GM19328 (cell line): ENCODE measurements at regions not wholly inside any gene's neighbourhood (a gene's known extent, or its start where the extent isn't known, plus 50 kb on each side); places are given as distances from the start of the nearest gene placed in this dataset.
"Not testable (repeated sequence)": the region's sequence is repeated elsewhere in the genome, so short reads cannot be mapped to it uniquely, and the experiment has no call there.

Experiments used
- ATAC-seq: cut with Tn5 transposase; IDR thresholded peaks from one replicate; pipeline ENCODE4 v1.9.1; 2021; ENCODE audit warnings: mild to moderate bottlenecking, moderate library complexity; ENCODE audit not compliant: unreplicated experiment

GRCh38 chr6:23533944-23534343 is 592.1 kb upstream of the NRSN1 start:
- no peak for ATAC-seq

GRCh38 chr6:23534351-23534750 is 591.7 kb upstream of the NRSN1 start:
- ATAC-seq, result no peak

- no peak for ATAC-seq
Observed at GRCh38 chr6:23535101-23535500, 590.9 kb upstream of the NRSN1 start.

- no peak for ATAC-seq
Observed at GRCh38 chr6:23537828-23538227, 588.2 kb upstream of the NRSN1 start.

- ATAC-seq, result no peak
Observed at GRCh38 chr6:23547851-23548250, 578.2 kb upstream of the NRSN1 start.

GRCh38 chr6:23554953-23555352 is 571.1 kb upstream of the NRSN1 start:
- not testable (repeated sequence) for ATAC-seq

GRCh38 chr6:23559587-23560343 is 566.2 kb upstream of the NRSN1 start:
- ATAC-seq, result no peak

- ATAC-seq, result no peak
Observed at GRCh38 chr6:23561732-23562131, 564.3 kb upstream of the NRSN1 start.

- ATAC-seq, result no peak
Observed at GRCh38 chr6:23562554-23562953, 563.5 kb upstream of the NRSN1 start.

GRCh38 chr6:23563323-23563722 is 562.7 kb upstream of the NRSN1 start:
- no peak for ATAC-seq

- ATAC-seq, result no peak
Observed at GRCh38 chr6:23566418-23566817, 559.6 kb upstream of the NRSN1 start.

GRCh38 chr6:23568292-23568691 is 557.7 kb upstream of the NRSN1 start:
- ATAC-seq, result no peak

- ATAC-seq, result no peak
Observed at GRCh38 chr6:23584134-23584763, 541.8 kb upstream of the NRSN1 start.

GRCh38 chr6:23587582-23587981 is 538.4 kb upstream of the NRSN1 start:
- no peak for ATAC-seq

GRCh38 chr6:23589811-23590210 is 536.2 kb upstream of the NRSN1 start:
- ATAC-seq, result no peak

- no peak for ATAC-seq
Observed at GRCh38 chr6:23590498-23591126, 535.4 kb upstream of the NRSN1 start.

GRCh38 chr6:23591761-23592160 is 534.3 kb upstream of the NRSN1 start:
- no peak for ATAC-seq

GRCh38 chr6:23600118-23600517 is 525.9 kb upstream of the NRSN1 start:
- no peak for ATAC-seq

GRCh38 chr6:23601811-23602345 is 524.1 kb upstream of the NRSN1 start:
- ATAC-seq, result no peak

GRCh38 chr6:23608931-23609435 is 517.0 kb upstream of the NRSN1 start:
- no peak for ATAC-seq

GRCh38 chr6:23611776-23612381 is 514.1 kb upstream of the NRSN1 start:
- ATAC-seq, result no peak
